ENCODE measurements at regions not wholly inside any gene's neighbourhood (a gene's known extent, or its start where the extent isn't known, plus 50 kb on each side); places are given as distances from the start of the nearest gene placed in this dataset.

- WGBS, 2 donors = 68 to 76% methylated on average over 5 of the region's 5 CpGs
- Histone ChIP-seq H3K4me1 (ENCODE audit: control insufficient read depth in 5 of 5, insufficient read depth in 5 of 5, low read length in 5 of 5) (peaks cover 0 to under 1% (median 0%) of the 10 kb centered on the region in 5 donors), H3K9me3 (ENCODE audit: control insufficient read depth in 4 of 4, insufficient read depth in 3 of 4, low read length in 3 of 4) (peaks cover 0 to 4% (median 0%) of the 10 kb centered on the region in 4 donors), H3K4me3 (no peak overlapping the region), H3K36me3 (ENCODE audit: control insufficient read depth in 4 of 4, insufficient read depth in 4 of 4, low read length in 4 of 4) (no peaks in the 10 kb centered on the region), H3K27ac (ENCODE audit: low read depth in 1 of 2, low read length in 1 of 2) (no peak overlapping the region), H3K27me3 (ENCODE audit: control insufficient read depth in 3 of 3, insufficient read depth in 3 of 3, low read length in 2 of 3) (no peaks in the 10 kb centered on the region), H3K9ac (ENCODE audit: insufficient read depth in 1 of 2, low read length in 2 of 2) (no peak overlapping the region)
- TF ChIP-seq CTCF (IDR thresholded peaks at IDR 0.05; ENCODE audit: control extremely low read depth, extremely low read depth) = no peak
- ATAC-seq (ENCODE audit: insufficient read depth, low FRiP score) (no peak), DNase-seq (no peak)
Observed at GRCh38 chr3:89002191-89002590, 105.2 kb upstream of the EPHA3 start.

- DNase-seq = no peak
- no peak for TF ChIP-seq CTCF (IDR thresholded peaks at IDR 0.05; ENCODE audit: control extremely low read depth, extremely low read depth)
- Histone ChIP-seq H3K4me1 (ENCODE audit: control insufficient read depth in 5 of 5, insufficient read depth in 5 of 5, low read length in 5 of 5) (peaks cover 0 to 12% (median 0%) of the 10 kb centered on the region in 5 donors), H3K36me3 (ENCODE audit: control insufficient read depth in 4 of 4, insufficient read depth in 4 of 4, low read length in 4 of 4) (no peaks in the 10 kb centered on the region), H3K4me3 (no peak overlapping the region), H3K27me3 (ENCODE audit: control insufficient read depth in 3 of 3, insufficient read depth in 3 of 3, low read length in 2 of 3) (no peaks in the 10 kb centered on the region), H3K9me3 (ENCODE audit: control insufficient read depth in 4 of 4, insufficient read depth in 3 of 4, low read length in 3 of 4) (no peaks in the 10 kb centered on the region), H3K27ac (ENCODE audit: low read depth in 1 of 2, low read length in 1 of 2) (no peak overlapping the region), H3K9ac (ENCODE audit: insufficient read depth in 1 of 2, low read length in 2 of 2) (no peak overlapping the region)
- 85 to 88% methylated on average over 3 of the region's 3 CpGs for WGBS, 2 donors
- ATAC-seq (ENCODE audit: insufficient read depth, low FRiP score) = no peak
Observed at GRCh38 chr3:89013536-89013935, 93.9 kb upstream of the EPHA3 start.

GRCh38 chr3:89017531-89017930, 89.9 kb upstream of the EPHA3 start:
- Histone ChIP-seq H3K4me1 (ENCODE audit: control insufficient read depth in 5 of 5, insufficient read depth in 5 of 5, low read length in 5 of 5) (peaks cover 0 to 12% (median 0%) of the 10 kb centered on the region in 5 donors), H3K4me3 (no peak overlapping the region), H3K9ac (ENCODE audit: insufficient read depth in 1 of 2, low read length in 2 of 2) (no peak overlapping the region), H3K27ac (ENCODE audit: low read depth in 1 of 2, low read length in 1 of 2) (no peak overlapping the region), H3K36me3 (ENCODE audit: control insufficient read depth in 4 of 4, insufficient read depth in 4 of 4, low read length in 4 of 4) (no peaks in the 10 kb centered on the region), H3K27me3 (ENCODE audit: control insufficient read depth in 3 of 3, insufficient read depth in 3 of 3, low read length in 2 of 3) (no peaks in the 10 kb centered on the region), H3K9me3 (ENCODE audit: control insufficient read depth in 4 of 4, insufficient read depth in 3 of 4, low read length in 3 of 4) (no peaks in the 10 kb centered on the region)
- no peak for TF ChIP-seq CTCF (IDR thresholded peaks at IDR 0.05; ENCODE audit: control extremely low read depth, extremely low read depth)
- ATAC-seq (ENCODE audit: insufficient read depth, low FRiP score) = no peak
- 76 to 92% methylated on average over 1 of the region's 1 CpG for WGBS, 2 donors
- peak in 2 of 3 donors; percentile 79 to 84 for DNase-seq

GRCh38 chr3:89025185-89025584, 82.2 kb upstream of the EPHA3 start:
- WGBS, 2 donors = 74 to 84% methylated on average over 4 of the region's 4 CpGs
- Histone ChIP-seq H3K4me1 (ENCODE audit: control insufficient read depth in 5 of 5, insufficient read depth in 5 of 5, low read length in 5 of 5) (no peaks in the 10 kb centered on the region), H3K36me3 (ENCODE audit: control insufficient read depth in 4 of 4, insufficient read depth in 4 of 4, low read length in 4 of 4) (no peaks in the 10 kb centered on the region), H3K4me3 (no peak overlapping the region), H3K27me3 (ENCODE audit: control insufficient read depth in 3 of 3, insufficient read depth in 3 of 3, low read length in 2 of 3) (no peaks in the 10 kb centered on the region), H3K9me3 (ENCODE audit: control insufficient read depth in 4 of 4, insufficient read depth in 3 of 4, low read length in 3 of 4) (no peaks in the 10 kb centered on the region), H3K27ac (ENCODE audit: low read depth in 1 of 2, low read length in 1 of 2) (no peak overlapping the region), H3K9ac (ENCODE audit: insufficient read depth in 1 of 2, low read length in 2 of 2) (no peak overlapping the region)
- DNase-seq = peak in 1 of 3 donors; percentile 11
- ATAC-seq (ENCODE audit: insufficient read depth, low FRiP score) = no peak
- TF ChIP-seq CTCF (IDR thresholded peaks at IDR 0.05; ENCODE audit: control extremely low read depth, extremely low read depth) = no peak

Data from lung (tissue), 11 donors.